DMS153 (cell line): ENCODE measurements at regions not wholly inside any gene's neighbourhood (a gene's known extent, or its start where the extent isn't known, plus 50 kb on each side); places are given as distances from the start of the nearest gene placed in this dataset.
"Not testable (repeated sequence)": the region's sequence is repeated elsewhere in the genome, so short reads cannot be mapped to it uniquely, and the experiment has no call there.

Experiments used
- DNase-seq: peaks from one replicate; lab custom pipeline; 2025; lab: John Stamatoyannopoulos, UW

- no peak for DNase-seq
Observed at GRCh38 chr15:79492065-79492464, 59.9 kb downstream of the MINAR1 start.

DNA sequence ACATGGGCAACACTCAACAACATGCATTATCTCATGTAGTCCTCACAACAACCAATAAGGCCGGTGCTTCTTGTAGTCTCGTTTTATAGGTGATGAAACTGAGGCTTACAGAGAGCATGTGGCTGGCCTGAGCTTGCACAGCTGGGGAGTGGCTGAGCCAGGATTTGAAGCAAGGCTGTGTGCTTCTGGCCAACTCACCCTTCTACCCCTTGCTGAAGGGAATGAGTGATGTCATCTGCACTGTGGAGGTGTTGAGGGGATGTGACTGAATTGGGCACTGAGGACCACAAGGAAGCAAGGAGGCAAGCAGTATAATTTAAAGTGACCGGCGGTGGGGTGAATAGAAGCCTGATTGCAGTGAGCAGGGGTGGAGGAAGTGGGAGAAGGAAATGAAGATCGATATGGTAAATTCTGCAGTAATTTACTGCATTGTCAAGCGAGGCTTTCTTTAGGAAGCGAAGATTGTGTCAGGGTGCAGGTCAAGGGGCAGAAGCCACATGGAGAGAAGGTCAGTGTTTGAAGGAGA lies 62.3 kb downstream of the MINAR1 start:
- no peak for DNase-seq

- DNase-seq = no peak
Observed at GRCh38 chr15:79494963-79495755, 63.0 kb downstream of the MINAR1 start.

- DNase-seq = no peak
Observed at GRCh38 chr15:79495775-79496174, 63.6 kb downstream of the MINAR1 start.

GRCh38 chr15:79496838-79497237 lies 64.7 kb downstream of the MINAR1 start:
- no peak for DNase-seq

GRCh38 chr15:79501086-79501485 lies 69.0 kb downstream of the MINAR1 start:
- DNase-seq = no peak

GRCh38 chr15:79505956-79506355 lies 73.8 kb downstream of the MINAR1 start:
- no peak for DNase-seq

GRCh38 chr15:79512844-79513243 lies 80.7 kb downstream of the MINAR1 start:
- not testable (repeated sequence) for DNase-seq

DNA sequence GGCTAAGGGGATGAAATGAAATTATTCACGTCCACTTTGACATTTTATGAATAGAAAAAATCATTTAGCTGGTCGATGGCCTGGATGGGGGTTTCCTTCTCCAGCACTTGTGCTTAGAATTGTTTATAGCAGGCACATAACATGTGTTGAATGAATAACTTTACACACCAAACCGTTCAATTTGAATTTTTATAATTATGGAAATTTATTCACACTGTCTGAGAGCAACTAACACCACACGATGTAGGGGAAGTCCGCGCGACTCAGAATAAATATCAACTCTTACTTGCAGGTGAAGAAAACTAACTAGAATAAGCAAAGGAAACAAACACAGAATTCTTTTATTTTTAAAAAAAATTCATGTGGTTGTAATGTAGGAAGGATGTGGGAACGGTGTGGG lies 81.3 kb downstream of the MINAR1 start:
- no peak for DNase-seq

DNA sequence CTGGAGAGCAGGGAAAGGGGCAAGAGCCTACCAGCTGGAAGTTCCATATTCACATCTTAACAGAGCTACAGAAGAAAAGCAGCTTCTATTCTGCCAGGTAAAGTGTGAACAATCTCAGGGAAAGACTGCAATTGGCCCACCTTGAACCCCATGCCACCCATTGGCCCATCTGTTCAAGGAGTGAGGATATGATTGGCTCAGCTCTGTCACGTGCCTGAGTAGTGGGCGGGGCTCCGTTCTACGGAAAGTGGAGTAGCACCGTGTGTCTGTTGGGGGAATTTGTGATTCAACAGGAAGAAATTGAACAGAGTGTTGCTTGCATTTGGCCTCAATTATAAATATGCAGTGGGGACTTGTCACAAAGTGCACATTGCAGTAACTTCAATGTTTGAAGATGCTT lies 81.8 kb downstream of the MINAR1 start:
- DNase-seq = no peak

DNA sequence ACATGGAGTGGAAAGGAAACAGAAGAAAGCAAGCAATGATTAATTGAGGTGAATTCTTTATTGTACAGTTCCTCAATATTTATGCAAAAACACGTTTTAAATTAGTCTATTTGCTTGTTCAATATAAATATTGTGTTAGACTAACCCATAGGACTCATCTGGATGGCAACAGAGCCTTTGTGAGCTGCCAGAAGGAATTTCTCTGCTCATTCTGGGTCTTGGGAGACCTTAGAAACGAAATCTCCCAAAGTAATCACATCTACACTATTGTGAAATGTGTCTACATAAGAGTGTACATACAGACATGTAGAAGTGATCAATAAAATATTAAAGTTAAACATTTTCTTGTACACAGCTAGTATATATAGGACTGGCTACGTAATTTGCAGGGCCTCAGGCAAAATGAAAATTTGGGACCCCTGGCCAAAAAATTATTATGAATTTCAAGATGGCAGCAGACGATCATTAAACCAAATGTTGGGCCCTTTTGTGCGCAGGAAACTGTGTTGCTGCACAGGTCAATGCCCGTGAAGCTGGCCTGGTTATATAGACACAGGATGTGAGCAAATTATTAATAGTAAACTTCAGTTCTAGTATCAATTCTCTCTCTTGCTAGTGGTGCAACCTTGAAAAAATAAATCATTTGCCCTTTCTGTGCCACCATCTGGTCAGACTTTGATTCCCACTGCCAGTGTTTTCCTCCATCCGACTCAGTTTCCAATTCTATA lies 83.3 kb downstream of the MINAR1 start:
- no peak for DNase-seq

DNA sequence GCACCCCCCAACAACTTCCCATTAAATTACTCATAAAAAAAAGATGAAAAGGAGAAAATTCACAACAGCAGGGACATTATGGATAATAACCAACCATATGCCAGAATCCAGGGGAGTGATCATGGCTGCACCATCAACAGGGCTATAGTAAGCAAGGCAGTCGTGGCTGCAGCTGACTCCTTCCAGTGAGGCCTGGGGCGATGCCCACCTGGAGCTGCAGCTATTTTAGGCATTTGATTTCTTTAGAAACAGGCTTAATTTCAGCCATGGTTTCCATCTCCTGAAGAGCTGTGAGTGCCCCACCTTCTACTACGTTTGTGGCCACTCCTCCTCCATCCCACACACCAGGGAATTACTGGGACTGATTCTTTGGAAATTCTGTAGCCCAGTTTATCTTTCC lies 84.0 kb downstream of the MINAR1 start:
- no peak for DNase-seq

- DNase-seq = no peak
Observed at GRCh38 chr15:79516646-79517045, 84.5 kb downstream of the MINAR1 start.

- DNase-seq = no peak
Observed at GRCh38 chr15:79519628-79520027, 87.5 kb downstream of the MINAR1 start.

GRCh38 chr15:79520654-79521053 lies 88.5 kb downstream of the MINAR1 start:
- DNase-seq = no peak

- no peak for DNase-seq
Observed at GRCh38 chr15:79522656-79523055, 90.5 kb downstream of the MINAR1 start.

DNA sequence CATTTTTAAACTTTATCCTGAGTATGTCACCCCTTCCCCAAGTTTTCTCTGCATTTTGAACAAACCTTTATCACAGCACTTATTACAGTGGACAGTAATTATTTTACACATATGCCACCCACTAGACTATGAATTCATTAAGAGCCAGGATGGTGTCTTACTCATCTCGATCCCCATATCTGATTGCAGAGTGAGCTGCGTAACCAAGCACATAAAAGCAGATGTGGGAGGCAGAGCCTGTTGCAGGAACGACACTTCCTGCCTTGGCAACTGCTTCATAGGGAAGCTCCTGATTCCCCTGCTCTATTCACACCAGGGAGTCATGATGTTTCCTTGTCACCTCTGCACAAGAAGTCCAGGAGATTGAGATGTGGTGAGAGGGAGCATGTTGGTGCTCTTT lies 91.1 kb downstream of the MINAR1 start:
- DNase-seq = no peak

- DNase-seq = no peak
Observed at GRCh38 chr15:79524531-79524930, 92.4 kb downstream of the MINAR1 start.

GRCh38 chr15:79526376-79526775 lies 94.2 kb downstream of the MINAR1 start:
- no peak for DNase-seq

GRCh38 chr15:79527821-79528220 lies 95.7 kb downstream of the MINAR1 start:
- no peak for DNase-seq

- no peak for DNase-seq
Observed at GRCh38 chr15:79529157-79529785, 97.1 kb downstream of the MINAR1 start.

DNA sequence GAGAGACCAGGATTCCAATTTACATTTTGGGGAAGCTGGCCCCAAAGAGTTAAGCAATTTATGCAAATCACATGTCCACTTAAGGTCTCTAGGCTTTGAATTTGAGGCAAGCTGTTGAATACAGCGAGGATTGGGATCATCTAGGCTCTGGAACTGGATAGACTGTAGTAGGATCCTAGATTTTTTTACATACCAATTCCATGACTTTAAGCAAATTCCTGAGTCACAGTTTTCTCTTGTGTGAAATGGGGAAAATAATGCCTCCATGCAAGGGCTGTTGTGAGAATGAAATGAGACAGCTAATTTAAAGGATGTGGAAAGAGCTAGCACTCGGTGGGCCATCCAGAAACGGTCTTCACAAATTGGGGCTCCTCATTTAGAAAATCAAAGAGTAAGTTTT lies 103.4 kb downstream of the MINAR1 start:
- DNase-seq = no peak

DNA sequence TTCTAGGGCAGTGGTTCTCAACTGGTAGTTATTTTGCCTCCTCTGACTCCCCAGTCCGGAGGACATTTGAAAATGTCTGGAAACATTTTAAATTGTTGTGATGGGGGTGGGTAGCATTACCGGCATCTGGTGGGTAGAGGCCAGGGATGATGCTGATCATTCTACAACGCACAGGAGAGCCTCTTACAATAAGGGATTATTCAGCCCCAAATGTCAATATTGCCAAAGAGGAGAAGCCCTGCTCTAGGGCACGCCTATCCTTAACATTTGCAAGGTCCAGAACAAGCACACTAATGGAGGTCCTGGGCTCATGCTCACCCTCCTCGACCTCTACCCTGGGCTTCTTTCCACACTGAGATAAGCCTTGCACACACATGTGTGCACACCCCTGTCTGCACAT lies 106.4 kb downstream of the MINAR1 start:
- DNase-seq = no peak
